ENCODE measurements at regions not wholly inside any gene's neighbourhood (a gene's known extent, or its start where the extent isn't known, plus 50 kb on each side); places are given as distances from the start of the nearest gene placed in this dataset.

GRCh38 chr4:81625422-81626417 is 154.0 kb upstream of the RASGEF1B start:
- CTCF ChIA-PET = no interaction called here
- POLR2A ChIA-PET = interaction anchor here (0.6 to 1.4 kb wide), 6 partner anchors 8 to 219 kb away, joined by 3 to 11 read pairs (median 4); partner anchors contain the start of gene RASGEF1B
- peak overlapping the region; percentile 16 for H3K4me3 Mint-ChIP-seq

GRCh38 chr4:81623434-81623833 is 151.7 kb upstream of the RASGEF1B start:
- Mint-ChIP-seq H3K4me1 (peaks cover 35% of the 10 kb centered on the region), H3K4me3 (no peak overlapping the region), H3K9me3 (no peaks in the 10 kb centered on the region), H3K36me3 (ENCODE audit: low read depth) (no peaks in the 10 kb centered on the region), H3K27me3 (no peaks in the 10 kb centered on the region), H3K27ac (no peak overlapping the region)
- ChIA-PET POLR2A (no interaction called here), CTCF (no interaction called here)
- DNase-seq (no peak), ATAC-seq (ENCODE audit: low read depth) (no peak)
- intact Hi-C loops (cut with micrococcal nuclease) = no loop called here
- TF ChIP-seq CTCF (IDR thresholded peaks at IDR 0.05) = no peak

More at GRCh38 chr4:81625422-81626417, 154.0 kb upstream of the RASGEF1B start:
- intact Hi-C loops (cut with micrococcal nuclease) = no loop called here
- no peak for TF ChIP-seq CTCF (IDR thresholded peaks at IDR 0.05)
- ATAC-seq (ENCODE audit: low read depth) (peak; percentile 50), DNase-seq (no peak)
- Mint-ChIP-seq H3K9me3 (no peaks in the 10 kb centered on the region), H3K36me3 (ENCODE audit: low read depth) (no peaks in the 10 kb centered on the region), H3K27ac (peak overlapping the region; percentile 38), H3K4me1 (peaks cover 38% of the 10 kb centered on the region), H3K27me3 (no peaks in the 10 kb centered on the region)

GRCh38 chr4:81622474-81623184 is 150.9 kb upstream of the RASGEF1B start:
- TF ChIP-seq CTCF (IDR thresholded peaks at IDR 0.05) = no peak
- Mint-ChIP-seq H3K27me3 (no peaks in the 10 kb centered on the region), H3K4me1 (peaks cover 35% of the 10 kb centered on the region), H3K27ac (no peak overlapping the region), H3K36me3 (ENCODE audit: low read depth) (no peaks in the 10 kb centered on the region), H3K4me3 (no peak overlapping the region), H3K9me3 (no peaks in the 10 kb centered on the region)
- ATAC-seq (ENCODE audit: low read depth) (no peak), DNase-seq (no peak)
- CTCF ChIA-PET = interaction anchor here (1.1 kb wide), 1 partner anchor 155 kb away, joined by 4 read pairs; no protein-coding TSS in a partner anchor
- POLR2A ChIA-PET = no interaction called here
- intact Hi-C loops (cut with micrococcal nuclease) = no loop called here

- DNase-seq (no peak), ATAC-seq (ENCODE audit: low read depth) (no peak)
- ChIA-PET CTCF (interaction anchor here (1.1 kb wide), 1 partner anchor 155 kb away, joined by 4 read pairs; no protein-coding TSS in a partner anchor), POLR2A (interaction anchor here (1.0 to 1.8 kb wide), 2 partner anchors 150 to 154 kb away, joined by 3 to 7 read pairs; partner anchors contain the start of gene RASGEF1B)
- H3K27ac Mint-ChIP-seq = no peak overlapping the region
- H3K27me3 Mint-ChIP-seq = no peaks in the 10 kb centered on the region
- intact Hi-C loops (cut with micrococcal nuclease) = no loop called here
- H3K9me3 Mint-ChIP-seq = no peaks in the 10 kb centered on the region
- H3K4me1 Mint-ChIP-seq = peaks cover 37% of the 10 kb centered on the region
- H3K4me3 Mint-ChIP-seq = no peak overlapping the region
- no peaks in the 10 kb centered on the region for H3K36me3 Mint-ChIP-seq (ENCODE audit: low read depth)
- TF ChIP-seq CTCF (IDR thresholded peaks at IDR 0.05) = no peak
Measured at GRCh38 chr4:81622028-81622427, 150.3 kb upstream of the RASGEF1B start.
